Parathyroid adenoma (tissue), 2 donors: ENCODE measurements at regions not wholly inside any gene's neighbourhood (a gene's known extent, or its start where the extent isn't known, plus 50 kb on each side); places are given as distances from the start of the nearest gene placed in this dataset.

Experiments used
- H2AFZ ChIP-seq: fragments of 300-600 bp; sonication (generic); one replicate; pipeline ENCODE4 v1.7.0; 2017; ENCODE audit warnings: antibody characterized with exemption, mild to moderate bottlenecking
- H3K27ac ChIP-seq: fragments of 300-600 bp; sonication (generic); one replicate; pipeline ENCODE4 v1.7.0; 2017
- H3K27me3 ChIP-seq: fragments of 300-600 bp; sonication (generic); one replicate; pipeline ENCODE4 v1.7.0; 2017; ENCODE audit warnings: low read length; ENCODE audit not compliant: control insufficient read depth, insufficient read depth
- H3K36me3 ChIP-seq: fragments of 300-600 bp; sonication (generic); one replicate; pipeline ENCODE4 v1.7.0; 2017; ENCODE audit warnings: low read length; ENCODE audit not compliant: control insufficient read depth, insufficient read depth
- H3K4me1 ChIP-seq: fragments of 300-600 bp; sonication (generic); one replicate; pipeline ENCODE4 v1.7.0; 2017; ENCODE audit warnings: control low read depth
- H3K4me2 ChIP-seq: fragments of 300-600 bp; sonication (generic); one replicate; pipeline ENCODE4 v1.7.0; 2017; ENCODE audit warnings: low read length
- H3K4me3 ChIP-seq: fragments of 300-600 bp; sonication (generic); one replicate; pipeline ENCODE4 v1.7.0; 2017; ENCODE audit warnings: low read depth, low read length
- H3K79me2 ChIP-seq: fragments of 300-600 bp; sonication (generic); one replicate; pipeline ENCODE4 v1.7.0; 2017; ENCODE audit warnings: control low read depth
- H3K9ac ChIP-seq: fragments of 300-600 bp; sonication (generic); one replicate; pipeline ENCODE4 v1.7.0; 2017; ENCODE audit warnings: mild to moderate bottlenecking
- H3K9me3 ChIP-seq: fragments of 300-600 bp; sonication (generic); one replicate; pipeline ENCODE4 v1.7.0; 2017; ENCODE audit warnings: low read length; ENCODE audit not compliant: control insufficient read depth
- TF ChIP-seq, protein P1 (sequence below): fragments of 300-600 bp; sonication (generic); IDR thresholded peaks from one replicate; pipeline ENCODE4 v1.7.0; 2017; ENCODE audit warnings: antibody characterized with exemption, mild to moderate bottlenecking
- donor health status: primary hyperparathyroidism.

DNA sequence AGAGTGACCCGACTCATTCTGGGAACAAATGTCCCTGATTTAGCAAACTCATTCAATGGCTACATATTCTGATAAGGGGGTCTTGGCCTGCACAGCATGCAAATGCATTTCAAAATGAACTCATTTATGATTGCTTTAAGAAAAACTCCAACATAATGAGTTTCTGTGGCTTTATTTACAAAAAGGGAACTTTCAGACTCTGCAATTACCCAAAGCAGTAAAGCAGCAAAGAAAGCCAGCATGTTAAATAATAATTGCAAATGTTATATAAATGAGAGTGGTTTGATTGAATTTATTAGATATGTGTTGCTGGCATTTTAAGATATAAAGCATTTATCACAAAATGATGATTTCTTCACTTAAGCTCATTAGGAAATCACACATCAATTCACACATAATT is 295.7 kb downstream of the FBXW7 start:
- Histone ChIP-seq H3K27ac (no peak overlapping the region), H3K4me1 (no peaks in the 10 kb centered on the region), H3K79me2 (no peaks in the 10 kb centered on the region), H3K9me3 (no peaks in the 10 kb centered on the region), H3K27me3 (no peaks in the 10 kb centered on the region), H3K36me3 (no peaks in the 10 kb centered on the region), H3K4me3 (no peak overlapping the region), H3K4me2 (no peak overlapping the region), H2AFZ (no peak overlapping the region), H3K9ac (no peak overlapping the region)
- TF ChIP-seq, protein P1, sequence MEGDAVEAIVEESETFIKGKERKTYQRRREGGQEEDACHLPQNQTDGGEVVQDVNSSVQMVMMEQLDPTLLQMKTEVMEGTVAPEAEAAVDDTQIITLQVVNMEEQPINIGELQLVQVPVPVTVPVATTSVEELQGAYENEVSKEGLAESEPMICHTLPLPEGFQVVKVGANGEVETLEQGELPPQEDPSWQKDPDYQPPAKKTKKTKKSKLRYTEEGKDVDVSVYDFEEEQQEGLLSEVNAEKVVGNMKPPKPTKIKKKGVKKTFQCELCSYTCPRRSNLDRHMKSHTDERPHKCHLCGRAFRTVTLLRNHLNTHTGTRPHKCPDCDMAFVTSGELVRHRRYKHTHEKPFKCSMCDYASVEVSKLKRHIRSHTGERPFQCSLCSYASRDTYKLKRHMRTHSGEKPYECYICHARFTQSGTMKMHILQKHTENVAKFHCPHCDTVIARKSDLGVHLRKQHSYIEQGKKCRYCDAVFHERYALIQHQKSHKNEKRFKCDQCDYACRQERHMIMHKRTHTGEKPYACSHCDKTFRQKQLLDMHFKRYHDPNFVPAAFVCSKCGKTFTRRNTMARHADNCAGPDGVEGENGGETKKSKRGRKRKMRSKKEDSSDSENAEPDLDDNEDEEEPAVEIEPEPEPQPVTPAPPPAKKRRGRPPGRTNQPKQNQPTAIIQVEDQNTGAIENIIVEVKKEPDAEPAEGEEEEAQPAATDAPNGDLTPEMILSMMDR, result no peak

DNA sequence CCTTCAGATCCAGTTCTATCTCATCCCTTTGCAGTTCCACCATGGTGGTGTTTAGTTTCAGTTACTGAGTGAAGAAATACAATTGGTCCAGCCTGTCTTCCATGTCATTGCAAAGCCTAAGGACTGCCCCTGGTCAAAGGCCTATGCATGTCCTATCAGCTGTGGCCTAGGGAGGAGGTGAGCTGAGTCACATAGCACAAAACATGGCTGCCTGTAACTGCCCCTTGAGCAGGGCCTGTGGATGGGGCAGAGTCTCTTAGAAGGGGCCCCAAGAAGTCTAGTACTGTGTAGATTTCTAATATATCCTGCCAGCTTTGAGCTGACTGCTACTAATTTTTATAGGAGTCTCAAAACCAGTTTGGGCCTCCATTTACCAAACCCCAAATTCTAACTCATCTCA is 296.7 kb downstream of the FBXW7 start:
- H3K36me3 ChIP-seq, result no peaks in the 10 kb centered on the region
- H3K27me3 ChIP-seq, result no peaks in the 10 kb centered on the region
- no peak overlapping the region for H3K4me3 ChIP-seq
- TF ChIP-seq, protein P1, result no peak
- no peaks in the 10 kb centered on the region for H3K9me3 ChIP-seq
- no peak overlapping the region for H2AFZ ChIP-seq
- no peaks in the 10 kb centered on the region for H3K4me1 ChIP-seq
- no peaks in the 10 kb centered on the region for H3K79me2 ChIP-seq
- no peak overlapping the region for H3K27ac ChIP-seq
- H3K9ac ChIP-seq, result no peak overlapping the region
- no peak overlapping the region for H3K4me2 ChIP-seq

DNA sequence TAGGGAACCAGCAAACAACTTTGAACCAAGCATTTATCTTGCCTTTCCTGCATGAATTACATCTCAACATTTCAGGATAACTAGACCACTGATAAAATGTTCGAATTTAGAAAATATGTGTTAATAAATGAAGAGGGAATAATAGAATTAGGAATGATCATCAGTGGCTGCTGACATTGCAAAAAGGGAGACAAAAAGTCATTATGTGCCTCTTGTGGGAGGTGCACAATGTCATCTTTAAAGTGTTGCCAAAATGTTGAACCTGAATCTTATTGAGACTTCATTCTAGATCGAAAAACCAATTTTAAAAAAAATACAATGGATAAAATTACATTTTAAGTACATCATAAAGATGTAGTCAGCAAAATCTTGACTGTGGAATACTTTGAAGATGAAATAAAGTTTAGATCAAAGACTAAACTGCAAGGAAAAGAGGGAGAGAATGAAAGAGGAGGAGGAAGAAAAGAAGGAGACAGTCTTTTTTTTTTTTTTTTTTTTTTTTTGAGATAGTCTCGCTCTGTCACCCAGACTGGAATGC is 299.3 kb downstream of the FBXW7 start:
- H3K4me2 ChIP-seq, result no peak overlapping the region
- H3K27me3 ChIP-seq, result no peaks in the 10 kb centered on the region
- no peaks in the 10 kb centered on the region for H3K36me3 ChIP-seq
- H3K4me3 ChIP-seq, result no peak overlapping the region
- H3K79me2 ChIP-seq, result no peaks in the 10 kb centered on the region
- H3K9me3 ChIP-seq, result no peaks in the 10 kb centered on the region
- TF ChIP-seq, protein P1, result no peak
- no peak overlapping the region for H2AFZ ChIP-seq
- H3K27ac ChIP-seq, result no peak overlapping the region
- no peak overlapping the region for H3K9ac ChIP-seq
- H3K4me1 ChIP-seq, result no peaks in the 10 kb centered on the region

DNA sequence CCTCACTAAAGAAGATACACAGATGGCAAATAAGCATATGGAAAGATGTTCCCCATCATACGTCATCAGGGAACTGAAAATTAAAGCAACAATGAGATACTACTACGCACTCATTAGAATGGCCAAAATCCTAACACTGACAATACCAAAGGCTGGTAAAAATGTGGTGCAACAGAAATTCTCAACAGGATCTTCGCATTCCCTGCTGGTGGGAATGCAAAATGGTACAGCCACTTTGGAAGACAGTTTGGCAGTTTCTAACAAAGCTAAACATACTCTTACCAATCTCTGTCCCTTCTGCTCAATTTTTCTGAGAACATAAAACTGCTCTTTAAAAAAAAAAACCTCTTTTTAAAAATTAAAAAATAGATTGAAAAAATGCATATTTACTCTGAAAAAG is 300.2 kb downstream of the FBXW7 start:
- Histone ChIP-seq H3K4me2 (no peak overlapping the region), H3K27me3 (no peaks in the 10 kb centered on the region), H3K4me1 (no peaks in the 10 kb centered on the region), H3K9me3 (no peaks in the 10 kb centered on the region), H3K79me2 (no peaks in the 10 kb centered on the region), H3K4me3 (no peak overlapping the region), H3K27ac (no peak overlapping the region), H3K9ac (no peak overlapping the region), H3K36me3 (no peaks in the 10 kb centered on the region), H2AFZ (no peak overlapping the region)
- TF ChIP-seq, protein P1, result no peak

DNA sequence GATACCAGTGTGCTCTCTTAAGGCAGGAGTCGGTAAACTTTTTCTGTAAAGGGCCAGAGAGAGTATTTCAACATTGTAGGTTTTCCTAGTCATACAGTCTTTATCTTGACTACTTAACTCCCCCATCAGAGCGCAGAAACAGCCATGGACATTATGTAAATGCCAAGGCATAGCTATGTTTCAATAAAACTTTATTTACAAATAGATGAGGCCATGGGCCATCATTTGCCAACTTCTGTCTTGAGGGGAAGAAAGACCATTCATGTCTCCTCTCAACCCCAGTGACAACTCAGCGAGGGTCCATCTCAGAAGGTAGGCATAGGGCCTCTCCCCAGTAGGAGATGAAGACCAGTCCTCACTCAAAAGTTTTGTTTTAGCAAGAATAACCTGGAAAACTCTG is 301.3 kb downstream of the FBXW7 start:
- Histone ChIP-seq H3K9me3 (no peaks in the 10 kb centered on the region), H3K4me2 (no peak overlapping the region), H3K79me2 (no peaks in the 10 kb centered on the region), H3K36me3 (no peaks in the 10 kb centered on the region), H2AFZ (no peak overlapping the region), H3K9ac (no peak overlapping the region), H3K4me1 (no peaks in the 10 kb centered on the region), H3K27ac (no peak overlapping the region), H3K27me3 (no peaks in the 10 kb centered on the region), H3K4me3 (no peak overlapping the region)
- TF ChIP-seq, protein P1, result no peak
